ENCODE measurements at regions not wholly inside any gene's neighbourhood (a gene's known extent, or its start where the extent isn't known, plus 50 kb on each side); places are given as distances from the start of the nearest gene placed in this dataset.

GRCh38 chr7:54879776-54880175 is 120.8 kb upstream of the SEC61G start:
- TF ChIP-seq CTCF (IDR thresholded peaks at IDR 0.05; ENCODE audit: borderline replicate concordance, extremely low read depth, low read length, poor library complexity, severe bottlenecking) (no peak), EZH2 (IDR thresholded peaks at IDR 0.05; ENCODE audit: borderline replicate concordance, low read depth, low read length, severe bottlenecking) (no peak)
